ENCODE measurements at regions not wholly inside any gene's neighbourhood (a gene's known extent, or its start where the extent isn't known, plus 50 kb on each side); places are given as distances from the start of the nearest gene placed in this dataset.

GRCh38 chr17:77286641-77287431, 146.1 kb downstream of the SEC14L1 start (continued):
- TF ChIP-seq, protein P1, sequence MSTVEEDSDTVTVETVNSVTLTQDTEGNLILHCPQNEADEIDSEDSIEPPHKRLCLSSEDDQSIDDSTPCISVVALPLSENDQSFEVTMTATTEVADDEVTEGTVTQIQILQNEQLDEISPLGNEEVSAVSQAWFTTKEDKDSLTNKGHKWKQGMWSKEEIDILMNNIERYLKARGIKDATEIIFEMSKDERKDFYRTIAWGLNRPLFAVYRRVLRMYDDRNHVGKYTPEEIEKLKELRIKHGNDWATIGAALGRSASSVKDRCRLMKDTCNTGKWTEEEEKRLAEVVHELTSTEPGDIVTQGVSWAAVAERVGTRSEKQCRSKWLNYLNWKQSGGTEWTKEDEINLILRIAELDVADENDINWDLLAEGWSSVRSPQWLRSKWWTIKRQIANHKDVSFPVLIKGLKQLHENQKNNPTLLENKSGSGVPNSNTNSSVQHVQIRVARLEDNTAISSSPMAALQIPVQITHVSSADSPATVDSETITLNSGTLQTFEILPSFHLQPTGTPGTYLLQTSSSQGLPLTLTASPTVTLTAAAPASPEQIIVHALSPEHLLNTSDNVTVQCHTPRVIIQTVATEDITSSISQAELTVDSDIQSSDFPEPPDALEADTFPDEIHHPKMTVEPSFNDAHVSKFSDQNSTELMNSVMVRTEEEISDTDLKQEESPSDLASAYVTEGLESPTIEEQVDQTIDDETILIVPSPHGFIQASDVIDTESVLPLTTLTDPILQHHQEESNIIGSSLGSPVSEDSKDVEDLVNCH (CRISPR knock-in tag; IDR thresholded peaks at IDR 0.05), result no peak
- peak; percentile 96 for TF ChIP-seq IRF2 (CRISPR knock-in tag; IDR thresholded peaks at IDR 0.05)
- no peak for TF ChIP-seq FOXM1 (CRISPR knock-in tag; IDR thresholded peaks at IDR 0.05)
- TF ChIP-seq KMT2A (CRISPR knock-in tag; IDR thresholded peaks at IDR 0.05), result peak; percentile 81; the same call in 1 of the 2 replicates
- TF ChIP-seq ZNF709 (CRISPR knock-in tag; IDR thresholded peaks at IDR 0.05), result peak; percentile 70
- no peak for TF ChIP-seq ZNF101 (CRISPR knock-in tag; IDR thresholded peaks at IDR 0.05; ENCODE audit: borderline replicate concordance, low read depth)
- peak; percentile 82 for TF ChIP-seq YY1 (IDR thresholded peaks at IDR 0.05; ENCODE audit: insufficient read depth, insufficient replicate concordance, low read depth, low read length)
- peak; percentile 85; the same call in 1 of the 2 replicates for TF ChIP-seq ZHX1 (CRISPR knock-in tag; IDR thresholded peaks at IDR 0.05; ENCODE audit: low read depth)
- peak; percentile 91 for TF ChIP-seq RFX5 (IDR thresholded peaks at IDR 0.05; ENCODE audit: low read depth, low read length)
- TF ChIP-seq PHF21A (CRISPR knock-in tag; IDR thresholded peaks at IDR 0.05), result peak; percentile 100
- peak; percentile 82; the same call in 1 of the 2 replicates for TF ChIP-seq ZNF33A (CRISPR knock-in tag; IDR thresholded peaks at IDR 0.05; ENCODE audit: borderline replicate concordance)
- TF ChIP-seq ZNF761 (CRISPR knock-in tag; conservative IDR thresholded peaks at IDR 0.05), result peak; percentile 94; the same call in 1 of the 2 replicates
- no peak for TF ChIP-seq HNRNPUL1 (IDR thresholded peaks at IDR 0.05; ENCODE audit: low read depth, low read length)
- no peak for TF ChIP-seq CBX2 (IDR thresholded peaks at IDR 0.05; ENCODE audit: low read depth, low read length)
- 0 out of 2 replicates have a peak, but pooled peaks have one; percentile 66 for TF ChIP-seq CBX2 (CRISPR knock-in tag; IDR thresholded peaks at IDR 0.05; ENCODE audit: low read depth)
- TF ChIP-seq SSRP1 (CRISPR knock-in tag; IDR thresholded peaks at IDR 0.05), result no peak; the same call in 1 of the 2 replicates
- peak; percentile 91 for TF ChIP-seq ZBTB7A (CRISPR knock-in tag; IDR thresholded peaks at IDR 0.05)
- TF ChIP-seq ATF1 (CRISPR knock-in tag; IDR thresholded peaks at IDR 0.05), result no peak; the same call in 1 of the 2 replicates
- peak; percentile 96 for TF ChIP-seq HMG20B (CRISPR knock-in tag; conservative IDR thresholded peaks at IDR 0.05)
- peak; percentile 75; the same call in 1 of the 2 replicates for TF ChIP-seq ZNF790 (CRISPR knock-in tag; IDR thresholded peaks at IDR 0.05; ENCODE audit: borderline replicate concordance)
- peak; percentile 76; the same call in 1 of the 2 replicates for TF ChIP-seq TOE1 (CRISPR knock-in tag; IDR thresholded peaks at IDR 0.05)
- peak; percentile 0; the same call in 1 of the 2 replicates for TF ChIP-seq GTF3A (CRISPR knock-in tag; conservative IDR thresholded peaks at IDR 0.05)
- TF ChIP-seq ZC3H13 (CRISPR knock-in tag; IDR thresholded peaks at IDR 0.05), result peak; percentile 91; the same call in 1 of the 2 replicates
- no peak for TF ChIP-seq ETV6 (CRISPR knock-in tag; conservative IDR thresholded peaks at IDR 0.05)
- no peak for TF ChIP-seq SRSF4 (IDR thresholded peaks at IDR 0.05; ENCODE audit: low read depth, low read length, poor library complexity, severe bottlenecking)

All from HepG2 (cell line).